Mucosa of descending colon (tissue), 3 donors: ENCODE measurements at regions not wholly inside any gene's neighbourhood (a gene's known extent, or its start where the extent isn't known, plus 50 kb on each side); places are given as distances from the start of the nearest gene placed in this dataset.

Experiments used
- ATAC-seq: fragments of 200-7000 bp; cut with Tn5 transposase; one replicate; pipeline ENCODE4 v1.9.1; 2020; ENCODE audit warnings: mild to moderate bottlenecking, moderate library complexity
- DNase-seq, 3 donors: peaks; one replicate each; pipeline ENCODE4 v3.0.0-alpha.2; 2020
- H3K36me3 ChIP-seq: fragments of 200-600 bp; one replicate; pipeline ENCODE4 v1.8.0; 2021; ENCODE audit warnings: low read depth, mild to moderate bottlenecking
- H3K4me1 ChIP-seq: fragments of 200-600 bp; one replicate; pipeline ENCODE4 v1.8.0; 2021; ENCODE audit warnings: low read depth, mild to moderate bottlenecking
- H3K4me3 ChIP-seq: fragments of 200-600 bp; one replicate; pipeline ENCODE4 v1.8.0; 2021; ENCODE audit warnings: mild to moderate bottlenecking
- H3K9me3 ChIP-seq: fragments of 200-600 bp; one replicate; pipeline ENCODE4 v1.8.0; 2021; ENCODE audit warnings: mild to moderate bottlenecking
- CTCF ChIP-seq: fragments of 200-600 bp; IDR thresholded peaks from one replicate; pipeline ENCODE4 v1.8.0; 2022; ENCODE audit warnings: antibody characterized with exemption, mild to moderate bottlenecking
- intact Hi-C, 2 donors: fragments of 100-400 bp; cut with DNase I in 1 of 2; cut with micrococcal nuclease in 1 of 2; formaldehyde crosslinking; loops; one replicate each; pipeline versions ENCODE4 v1.11.0 to v1.11.1; 2022; cut with DNase I, micrococcal nuclease
- donor health status: DM: no; HTN: no; CAD: no; lungs with moderate emphysema.
- donor health status: DM: no; HTN: no; CAD: no.
- donor health status: DM: no; HTN: yes; CAD: no.

GRCh38 chr13:44304433-44304725 lies 69.2 kb upstream of the SERP2 start:
- TF ChIP-seq CTCF = no peak
- no peak for ATAC-seq
- Histone ChIP-seq H3K36me3 (no peaks in the 10 kb centered on the region), H3K4me3 (no peak overlapping the region), H3K4me1 (peaks cover 33% of the 10 kb centered on the region), H3K9me3 (no peaks in the 10 kb centered on the region)
- DNase-seq = no peak
- intact Hi-C loops = no loop called here

GRCh38 chr13:44305286-44305685 lies 68.3 kb upstream of the SERP2 start:
- intact Hi-C loops = no loop called here
- H3K4me1 ChIP-seq = peaks cover 38% of the 10 kb centered on the region
- H3K4me3 ChIP-seq = no peak overlapping the region
- ATAC-seq (no peak), DNase-seq (no peak)
- H3K36me3 ChIP-seq = no peaks in the 10 kb centered on the region
- H3K9me3 ChIP-seq = no peaks in the 10 kb centered on the region
- no peak for TF ChIP-seq CTCF

- Histone ChIP-seq H3K36me3 (no peaks in the 10 kb centered on the region), H3K4me3 (no peak overlapping the region), H3K4me1 (peaks cover 39% of the 10 kb centered on the region), H3K9me3 (no peaks in the 10 kb centered on the region)
- DNase-seq = no peak
- intact Hi-C loops = no loop called here
- peak; percentile 3 for ATAC-seq
- no peak for TF ChIP-seq CTCF
Measured at GRCh38 chr13:44305917-44306370, 67.7 kb upstream of the SERP2 start.

GRCh38 chr13:44306371-44307192 lies 67.0 kb upstream of the SERP2 start:
- intact Hi-C loops = no loop called here
- TF ChIP-seq CTCF = no peak
- Histone ChIP-seq H3K9me3 (no peaks in the 10 kb centered on the region), H3K4me3 (no peak overlapping the region), H3K36me3 (no peaks in the 10 kb centered on the region), H3K4me1 (peaks cover 39% of the 10 kb centered on the region)
- DNase-seq (peak in 2 of 3 donors; percentile 58 to 68), ATAC-seq (peak; percentile 50)

GRCh38 chr13:44307255-44307654 lies 66.4 kb upstream of the SERP2 start:
- H3K4me1 ChIP-seq = peaks cover 39% of the 10 kb centered on the region
- H3K36me3 ChIP-seq = no peaks in the 10 kb centered on the region
- ATAC-seq (peak; percentile 31), DNase-seq (no peak)
- H3K9me3 ChIP-seq = no peaks in the 10 kb centered on the region
- H3K4me3 ChIP-seq = no peak overlapping the region
- TF ChIP-seq CTCF = no peak
- intact Hi-C loops = no loop called here
